SIG-M5 (cell line): ENCODE measurements at regions not wholly inside any gene's neighbourhood (a gene's known extent, or its start where the extent isn't known, plus 50 kb on each side); places are given as distances from the start of the nearest gene placed in this dataset.
"Not testable (repeated sequence)": the region's sequence is repeated elsewhere in the genome, so short reads cannot be mapped to it uniquely, and the experiment has no call there.

ENCODE experiments used
- DNase-seq: peaks from one replicate; lab custom pipeline; 2025; lab: John Stamatoyannopoulos, UW

DNA sequence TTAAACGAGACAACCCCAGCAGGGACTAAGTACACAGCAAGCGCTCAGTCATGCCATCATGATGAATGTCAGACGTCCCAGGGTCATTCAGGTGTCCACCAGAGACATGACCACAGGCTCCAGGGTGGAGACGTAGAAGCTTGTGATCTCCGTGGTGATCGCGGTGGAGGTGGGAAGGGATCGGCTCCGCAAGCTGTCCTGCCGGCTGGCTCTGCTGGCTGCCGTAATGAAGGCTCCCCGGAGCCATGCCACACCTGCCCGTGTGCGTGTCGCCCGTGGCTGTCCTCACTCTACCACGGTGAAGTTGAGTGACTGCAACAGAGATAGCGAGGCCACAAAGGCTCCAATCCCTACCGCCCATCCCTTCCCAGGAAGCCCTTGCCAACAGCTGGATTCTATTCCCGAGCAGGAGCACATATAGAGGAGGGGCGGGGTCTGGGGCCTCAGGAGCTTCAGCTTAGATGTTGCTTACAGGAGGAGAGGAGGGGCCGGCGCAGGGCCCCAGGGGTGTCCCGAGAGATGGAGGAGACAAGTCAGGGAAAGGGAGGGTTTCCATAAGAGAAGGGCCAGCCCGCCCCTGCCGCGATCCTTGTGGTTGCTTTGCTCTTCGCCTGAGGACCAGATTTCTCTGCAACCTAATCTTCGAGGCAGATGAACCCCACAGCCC, 332.6 kb upstream of the SFSWAP start:
- no peak for DNase-seq

DNA sequence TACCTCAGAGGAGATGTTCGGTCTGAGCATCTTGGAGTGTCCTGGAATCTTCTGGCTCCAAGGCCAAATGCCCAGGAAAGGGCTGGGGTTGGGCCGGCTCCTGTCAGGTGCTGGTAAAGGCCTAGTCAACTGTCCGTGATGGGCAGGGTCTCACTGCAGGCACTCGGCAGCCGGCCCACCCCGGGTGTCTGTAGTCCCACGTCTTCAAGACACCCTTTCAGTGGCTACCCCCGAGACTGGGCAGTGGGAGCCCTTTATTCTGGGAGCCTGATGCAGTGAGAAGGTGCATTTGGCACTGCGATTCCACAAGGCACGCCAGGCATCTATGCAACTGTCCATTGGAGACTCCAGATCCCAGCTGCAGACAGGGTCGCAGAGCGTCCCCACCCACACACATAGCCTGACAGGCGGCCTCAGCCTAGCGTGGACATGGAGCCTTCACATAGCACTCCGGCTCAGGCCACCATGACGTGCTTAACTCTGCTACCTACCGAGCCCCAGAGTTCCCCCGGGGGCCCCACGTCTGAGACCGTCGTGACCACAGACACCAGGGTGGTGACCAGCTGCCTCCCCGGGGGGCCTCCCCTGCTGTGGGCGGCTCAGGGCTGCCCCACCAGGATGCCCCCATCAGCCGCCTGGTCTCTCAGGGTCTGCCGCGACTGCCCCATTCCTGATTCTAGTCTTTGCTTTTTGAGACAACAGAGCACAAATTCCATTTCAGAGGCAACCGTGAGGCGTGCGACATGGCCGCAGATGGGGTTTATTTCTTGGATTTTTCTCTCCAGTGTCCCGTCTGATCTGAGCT, 331.8 kb upstream of the SFSWAP start:
- DNase-seq: no peak

DNA sequence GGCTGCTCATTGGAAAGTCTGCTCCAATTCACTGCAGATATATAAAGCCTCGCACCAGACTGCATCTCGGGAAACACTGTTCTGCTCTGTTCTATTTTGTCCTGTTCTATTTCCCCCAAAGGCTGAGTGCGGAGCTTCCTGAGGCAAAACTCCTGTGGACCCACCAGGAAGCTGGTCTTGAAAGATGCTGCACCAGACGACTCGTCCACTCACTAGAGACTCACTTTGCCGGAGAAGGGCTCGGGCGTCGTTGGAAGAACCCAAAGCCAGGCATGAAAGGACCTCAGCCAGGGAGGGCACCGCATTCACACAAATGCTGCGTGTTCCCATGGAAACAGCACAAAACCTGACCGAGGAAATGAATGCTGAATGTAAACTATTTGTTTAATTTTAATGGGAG, 331.2 kb upstream of the SFSWAP start:
- no peak for DNase-seq

DNA sequence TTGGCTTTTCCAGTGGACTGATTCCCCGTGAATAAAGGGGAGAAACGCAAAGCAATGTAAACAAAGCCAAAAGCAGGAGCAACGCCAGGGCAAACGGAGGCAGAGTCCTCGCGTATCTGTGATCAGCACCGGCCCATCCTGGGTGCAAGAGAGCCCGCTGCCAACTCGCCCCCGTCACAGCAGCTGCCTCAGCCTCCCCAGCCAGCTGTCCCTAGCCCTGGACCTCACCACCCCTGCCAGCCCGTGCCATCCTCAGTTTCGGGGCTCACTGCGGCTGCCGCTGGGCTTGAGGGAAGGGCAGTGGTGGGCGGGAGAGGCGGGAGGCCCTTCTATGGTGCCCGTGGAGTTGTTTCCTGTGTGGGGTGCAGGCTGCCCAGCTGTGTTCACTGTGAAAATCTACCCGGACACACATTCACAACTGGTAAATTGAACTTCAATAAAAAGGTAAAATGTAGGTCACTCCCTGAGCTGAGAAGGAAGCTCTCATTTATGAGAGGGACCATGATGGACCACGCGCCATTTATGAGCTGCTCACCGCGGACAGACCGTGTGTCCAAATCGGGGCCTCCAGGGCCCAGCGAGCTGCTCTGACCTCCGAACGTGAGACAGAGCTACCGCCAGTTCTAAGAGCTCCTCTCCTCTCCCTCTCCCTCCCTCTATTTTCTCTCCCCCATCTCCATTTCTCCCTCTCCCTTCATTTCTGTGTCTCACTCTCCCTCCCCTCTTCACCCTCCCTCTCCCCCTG, 330.5 kb upstream of the SFSWAP start:
- no peak for DNase-seq

DNA sequence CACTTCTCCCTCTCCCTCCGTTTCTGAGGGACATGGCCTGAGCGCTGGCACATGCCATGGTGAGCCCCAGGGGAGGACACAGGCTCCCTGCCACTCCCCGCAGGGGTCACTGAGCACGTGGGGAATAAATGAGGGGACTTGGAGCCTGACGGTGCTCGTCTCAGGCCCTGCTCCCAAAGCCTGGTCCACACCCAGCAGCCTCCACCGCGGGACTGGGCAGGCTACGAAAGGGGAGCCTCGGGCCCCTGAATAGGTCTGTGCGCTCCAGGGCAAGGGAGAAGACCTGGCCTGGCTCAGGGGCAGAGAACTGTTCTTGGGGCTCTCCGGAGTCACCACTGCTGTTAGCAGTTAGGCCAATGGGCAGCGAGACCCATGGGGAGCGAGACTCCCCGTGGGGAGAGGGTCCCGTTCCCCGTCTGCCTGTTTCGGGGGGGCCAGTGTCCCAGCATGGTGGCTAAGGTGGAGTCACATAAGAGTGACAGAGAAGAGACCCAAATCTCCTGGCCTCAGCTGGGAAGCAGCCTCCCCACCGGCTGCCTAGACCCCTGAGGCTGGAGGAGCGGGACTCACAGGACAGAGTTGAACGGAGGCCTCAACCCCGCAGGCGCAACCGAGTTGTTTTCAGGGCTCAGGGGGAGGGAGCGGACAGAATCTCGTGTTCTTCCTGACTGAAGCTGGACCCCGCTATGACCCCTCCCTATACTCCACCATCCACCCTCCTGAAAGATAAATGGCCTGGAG, 329.8 kb upstream of the SFSWAP start:
- no peak for DNase-seq

DNA sequence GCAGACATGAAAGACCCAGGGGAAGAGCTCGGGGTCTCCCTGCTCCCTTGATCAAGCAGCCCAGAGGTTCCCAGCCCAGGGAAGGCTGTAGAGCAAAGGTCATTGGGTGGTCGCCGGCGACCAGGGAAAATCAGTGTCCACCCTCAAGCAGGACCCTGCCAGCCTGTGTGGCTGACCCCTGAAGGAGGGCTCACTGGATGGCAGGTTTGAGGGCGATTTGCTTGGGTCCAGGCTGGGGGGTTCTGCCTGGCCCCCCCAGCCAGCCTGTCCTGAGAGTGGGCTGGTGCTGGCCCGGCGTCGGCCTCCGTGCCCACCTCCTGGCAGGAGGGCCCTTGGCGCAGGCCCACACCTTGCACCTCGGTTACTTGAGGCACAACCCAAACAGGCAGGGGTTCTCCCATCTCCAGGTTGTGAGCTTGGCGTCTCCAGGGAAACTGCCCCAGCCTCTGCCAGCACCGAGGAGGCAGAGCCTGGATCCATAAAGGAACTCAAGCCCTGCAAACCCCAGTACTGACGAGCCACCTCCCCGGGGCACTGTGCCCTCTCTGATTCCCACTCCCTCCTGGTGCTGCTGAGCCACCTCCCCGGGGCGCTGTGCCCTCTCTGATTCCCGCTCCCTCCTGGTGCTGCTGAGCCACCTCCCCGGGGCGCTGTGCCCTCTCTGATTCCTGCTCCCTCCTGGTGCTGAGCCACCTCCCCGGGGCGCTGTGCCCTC, 329.0 kb upstream of the SFSWAP start:
- DNase-seq: no peak

DNA sequence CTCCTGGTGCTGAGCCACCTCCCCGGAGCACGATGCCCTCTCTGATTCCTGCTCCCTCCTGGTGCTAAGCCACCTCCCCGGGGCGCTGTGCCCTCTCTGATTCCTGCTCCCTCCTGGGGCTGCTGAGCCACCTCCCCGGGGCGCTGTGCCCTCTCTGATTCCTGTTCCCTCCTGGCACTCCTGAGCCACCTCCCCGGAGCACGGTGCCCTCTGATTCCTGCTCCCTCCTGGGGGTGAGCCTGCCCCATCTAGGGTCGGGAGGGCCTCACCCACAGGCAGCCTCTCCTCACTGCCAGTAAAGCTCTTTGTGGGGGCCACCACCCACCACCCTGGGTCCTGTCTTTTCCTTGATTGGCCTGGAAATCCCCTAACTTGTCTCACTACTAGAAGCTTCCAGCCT, 327.6 kb upstream of the SFSWAP start:
- DNase-seq: no peak

DNA sequence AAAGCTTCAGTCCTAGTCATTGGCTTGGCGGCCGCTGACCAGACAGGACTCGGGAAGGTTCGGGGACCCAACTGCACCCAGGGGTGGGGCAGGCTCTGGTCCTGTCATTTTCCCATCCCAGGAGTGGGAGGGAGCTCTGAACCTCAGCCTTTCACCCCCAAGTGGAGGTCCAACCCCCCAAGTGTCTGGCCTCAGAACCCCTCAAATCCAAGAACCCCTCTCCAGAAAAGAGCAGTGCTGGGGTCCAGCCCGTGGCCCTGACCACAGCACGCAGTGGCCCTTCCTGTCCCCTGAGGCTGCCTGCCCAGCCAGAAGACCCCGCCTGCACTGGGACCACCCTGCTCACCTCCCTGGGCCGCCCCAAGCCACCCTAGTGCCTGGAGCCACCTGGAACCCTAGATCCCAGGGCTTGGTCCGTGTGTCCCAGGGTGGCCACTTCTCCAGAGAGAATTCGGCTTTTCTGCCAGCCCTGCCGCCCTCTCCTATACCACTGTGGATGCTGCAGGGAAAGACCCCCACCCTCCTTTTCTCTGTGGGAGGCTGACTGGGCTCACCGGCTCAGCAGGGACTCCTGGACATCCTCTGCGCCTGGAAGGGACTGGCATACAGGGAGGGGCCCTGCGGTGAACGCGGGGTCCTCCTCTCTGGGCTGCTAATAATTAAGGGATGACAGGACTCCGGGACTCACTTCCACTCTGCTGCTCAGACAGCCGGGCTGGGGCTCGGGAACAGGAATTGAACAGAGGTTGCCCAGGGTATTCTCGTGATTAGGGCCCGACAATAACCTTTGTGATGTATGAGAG, 326.9 kb upstream of the SFSWAP start:
- no peak for DNase-seq

DNA sequence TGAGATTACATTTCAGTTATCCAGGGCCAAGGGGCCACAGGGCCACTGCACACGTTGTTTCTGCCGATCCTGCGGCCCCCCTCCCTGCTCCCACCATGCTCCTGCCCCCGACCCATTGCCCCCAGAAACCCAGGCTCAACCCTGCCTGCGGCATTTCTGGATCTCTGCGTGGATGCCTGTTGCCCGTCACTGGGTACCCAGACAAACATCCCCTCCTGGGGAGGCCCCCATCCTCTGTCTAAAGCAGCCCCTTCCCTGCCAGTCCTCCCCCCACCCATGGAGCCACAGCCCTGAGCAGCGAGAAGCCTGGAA, 326.4 kb upstream of the SFSWAP start:
- no peak for DNase-seq

DNA sequence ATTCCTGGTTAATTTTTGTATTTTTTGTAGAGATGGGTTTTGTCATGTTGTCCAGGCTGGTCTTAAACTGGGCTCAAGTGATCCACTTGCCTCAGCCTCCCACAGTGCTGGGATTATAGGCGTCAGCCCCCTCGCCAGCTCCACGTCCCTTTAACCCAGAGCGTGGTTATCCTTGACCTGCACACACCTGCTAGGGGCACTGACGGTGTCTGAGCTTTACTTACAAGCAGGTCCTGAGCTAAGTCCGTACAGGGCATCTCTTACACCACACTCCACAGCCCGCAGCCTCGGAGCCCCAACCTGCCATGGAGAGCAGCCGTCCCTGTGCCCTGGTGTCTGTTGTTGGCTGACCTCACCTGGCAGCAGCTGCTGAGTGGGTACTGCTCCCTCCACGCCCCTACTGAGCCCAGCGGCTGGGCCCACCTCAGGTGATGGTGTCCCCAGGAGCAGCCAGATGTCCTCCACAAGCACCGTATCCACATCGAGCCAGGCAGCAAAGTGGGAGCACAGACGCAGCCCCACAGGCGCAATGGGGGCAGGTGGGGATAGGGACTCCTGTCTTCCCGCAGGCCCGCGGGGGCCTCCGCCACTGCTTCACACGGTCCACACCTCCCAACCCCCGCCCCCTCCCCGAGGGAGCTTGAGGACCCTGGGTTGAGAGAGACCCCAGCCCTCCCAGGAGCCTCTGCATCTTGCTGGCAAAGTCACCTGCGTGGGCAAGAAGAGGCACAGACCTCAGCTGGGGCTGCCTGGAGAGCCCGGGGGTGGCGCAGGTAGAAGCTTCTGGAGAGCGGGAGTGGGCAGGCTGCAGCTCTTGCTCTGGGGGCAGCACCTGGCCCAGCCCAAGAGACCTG, 325.4 kb upstream of the SFSWAP start:
- no peak for DNase-seq

DNA sequence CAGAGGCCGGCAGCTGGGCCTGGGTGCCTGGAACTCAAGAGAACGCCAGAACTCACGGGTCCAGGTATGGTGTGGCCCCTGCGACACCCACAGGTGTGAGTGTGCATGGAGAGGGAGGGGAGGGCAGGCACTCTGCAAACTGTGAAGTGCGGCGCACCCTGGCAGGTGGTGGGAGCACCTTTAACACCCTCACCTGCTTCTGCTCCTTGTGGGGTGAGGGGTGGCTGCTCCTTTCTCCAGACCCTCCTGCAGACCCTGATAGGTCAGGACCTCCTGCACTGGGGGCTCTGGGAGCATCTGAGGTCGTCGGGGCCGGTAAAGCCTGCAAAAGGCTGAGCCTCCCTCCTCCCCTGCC, 324.7 kb upstream of the SFSWAP start:
- DNase-seq: no peak

DNA sequence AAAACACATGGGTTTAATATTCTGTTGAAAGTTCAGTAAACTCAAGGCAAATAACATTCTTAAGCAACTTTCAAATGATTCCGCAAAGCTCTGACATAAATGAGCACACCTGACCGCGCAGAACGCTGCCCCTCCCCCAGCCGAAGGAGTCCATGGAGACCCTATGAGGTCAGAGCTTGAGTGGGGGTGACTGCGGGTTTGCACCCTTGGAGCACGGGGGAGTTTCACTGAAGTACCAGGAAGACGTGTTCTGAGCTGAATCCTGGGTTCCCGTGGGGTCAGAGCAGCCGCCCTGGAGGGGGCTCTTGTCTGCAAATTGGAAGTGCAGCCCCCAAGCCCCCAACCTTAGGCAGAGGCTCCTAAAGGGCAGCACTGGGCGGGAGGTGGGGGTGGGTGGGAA, 324.1 kb upstream of the SFSWAP start:
- no peak for DNase-seq

DNA sequence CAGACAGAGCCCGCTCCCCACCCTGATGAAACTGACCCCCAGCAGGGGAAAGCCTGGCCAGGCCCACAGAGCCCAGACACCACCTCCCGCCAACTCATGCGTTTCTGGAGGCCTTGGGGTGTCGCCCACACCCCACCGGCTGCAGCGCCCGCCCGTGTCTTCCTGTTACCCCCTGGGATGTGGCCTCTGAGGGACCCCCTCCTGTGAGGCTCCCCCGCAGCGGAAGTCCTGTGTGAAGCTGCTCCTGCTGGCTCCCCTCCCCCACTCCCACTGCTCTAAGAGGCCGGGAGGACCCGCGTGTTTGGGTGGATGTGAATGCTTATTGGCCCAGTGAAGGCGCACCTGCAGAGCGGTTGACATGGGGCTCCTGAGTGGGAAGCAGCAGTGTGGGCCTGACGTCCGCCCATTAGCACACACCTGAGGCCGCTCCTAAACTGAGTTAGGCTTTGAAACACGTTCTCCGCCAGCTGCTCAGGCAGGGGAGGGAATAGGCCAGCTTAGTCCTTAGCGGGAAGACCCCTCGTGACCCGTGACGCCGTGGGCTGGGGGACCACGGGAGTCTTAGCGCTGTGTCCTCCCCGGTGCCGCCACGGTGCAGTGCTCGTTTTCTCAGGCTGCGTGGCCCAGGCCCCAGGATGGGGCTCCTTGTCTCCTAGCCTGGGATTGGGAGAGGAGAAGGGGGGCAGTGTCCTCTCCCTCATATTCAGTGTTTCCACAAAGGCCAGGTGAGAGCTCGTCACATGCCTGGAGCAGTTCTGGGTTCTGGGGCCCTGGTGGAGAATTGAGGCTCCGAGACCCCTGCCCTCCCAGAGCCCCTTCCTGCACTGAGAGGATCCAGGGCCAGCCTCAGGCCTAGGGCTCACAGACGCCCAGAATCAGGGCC, 323.4 kb upstream of the SFSWAP start:
- no peak for DNase-seq

DNA sequence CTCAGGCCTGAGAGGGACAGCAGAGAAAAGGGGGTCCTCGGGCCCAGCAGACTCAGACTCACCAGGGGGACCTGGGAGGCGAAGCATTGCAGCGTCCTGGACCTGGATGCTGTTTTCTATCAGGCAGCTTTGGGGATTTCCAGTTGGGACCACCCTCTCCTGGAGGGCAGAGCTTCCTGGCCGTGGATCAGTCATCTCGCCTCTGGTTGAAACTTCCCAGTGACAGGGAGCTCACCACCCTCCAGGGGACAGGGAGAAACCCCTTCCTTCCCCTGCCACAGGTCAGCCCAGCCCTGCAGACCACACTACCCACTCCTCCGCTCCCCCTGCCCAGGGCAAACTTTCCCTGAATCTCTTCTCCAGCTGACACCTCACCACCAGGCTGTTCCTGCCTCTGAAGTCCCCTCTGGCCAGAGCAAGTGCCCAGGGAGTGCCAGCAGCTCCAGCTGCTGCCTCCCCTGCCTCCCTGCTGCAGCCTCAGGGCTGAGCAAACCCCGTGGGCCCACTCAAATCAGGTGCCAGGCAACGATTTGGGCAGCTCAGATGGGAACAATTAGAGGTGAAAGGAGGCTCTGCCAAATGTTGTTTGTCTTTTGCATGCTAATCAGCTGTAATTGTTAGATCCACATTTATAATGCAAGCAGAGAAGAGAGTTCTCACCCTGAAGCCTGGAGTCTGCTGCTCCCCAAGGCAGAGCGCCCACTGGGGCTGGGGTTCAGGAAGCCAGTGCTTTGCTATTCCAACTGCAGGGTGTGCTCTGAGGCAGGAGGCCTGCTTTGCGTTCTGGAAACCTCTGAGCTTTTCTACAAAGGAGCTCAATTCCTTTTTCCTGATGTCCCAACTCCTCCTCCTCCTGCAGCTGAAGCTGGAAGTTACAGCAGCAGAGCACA, 322.5 kb upstream of the SFSWAP start:
- DNase-seq: not testable (repeated sequence)

DNA sequence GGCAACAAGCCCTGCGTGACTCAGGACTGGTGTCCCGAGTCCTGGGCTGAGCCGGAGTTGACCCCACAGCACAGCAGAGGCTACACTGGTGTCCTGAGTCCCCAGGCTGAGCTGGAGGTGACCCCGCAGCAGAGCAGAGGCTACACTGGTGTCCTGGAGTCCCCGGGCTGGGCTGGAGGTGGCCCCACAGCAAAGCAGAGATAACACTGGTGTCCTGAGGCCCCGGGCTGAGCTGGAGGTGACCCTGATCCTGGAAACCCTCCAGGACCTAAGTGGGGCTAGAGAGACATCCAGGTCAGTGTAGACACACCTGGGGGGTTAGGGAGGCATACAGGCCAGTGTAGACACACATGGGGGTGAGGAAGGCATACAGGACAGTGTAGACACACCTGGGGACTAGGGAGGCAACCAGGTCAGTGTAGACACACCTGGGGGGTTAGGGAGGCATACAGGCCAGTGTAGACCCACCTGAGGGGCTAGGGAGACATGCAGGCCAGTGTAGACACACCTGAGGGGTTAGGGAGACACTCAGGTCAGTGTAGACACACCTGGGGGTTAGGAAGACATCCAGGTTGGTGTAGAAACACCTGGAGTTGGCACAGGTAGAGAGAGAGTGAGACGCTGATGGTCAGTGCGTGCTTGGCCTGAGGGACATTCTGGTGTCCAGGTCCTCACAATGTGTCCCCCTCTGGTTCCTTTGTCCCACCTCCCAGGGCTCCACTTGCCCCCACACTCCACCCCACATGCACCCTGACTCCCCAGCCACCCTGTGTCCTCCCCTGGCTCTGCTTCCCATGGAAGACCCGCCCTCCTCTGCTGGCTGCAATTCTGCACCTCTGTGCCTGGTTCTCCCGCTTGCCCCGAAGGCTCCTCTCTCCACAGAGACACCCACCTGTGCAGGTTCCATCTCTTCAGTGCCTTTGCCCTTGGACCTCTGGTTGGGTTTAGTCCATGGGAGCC, 321.6 kb upstream of the SFSWAP start:
- DNase-seq: no peak

DNA sequence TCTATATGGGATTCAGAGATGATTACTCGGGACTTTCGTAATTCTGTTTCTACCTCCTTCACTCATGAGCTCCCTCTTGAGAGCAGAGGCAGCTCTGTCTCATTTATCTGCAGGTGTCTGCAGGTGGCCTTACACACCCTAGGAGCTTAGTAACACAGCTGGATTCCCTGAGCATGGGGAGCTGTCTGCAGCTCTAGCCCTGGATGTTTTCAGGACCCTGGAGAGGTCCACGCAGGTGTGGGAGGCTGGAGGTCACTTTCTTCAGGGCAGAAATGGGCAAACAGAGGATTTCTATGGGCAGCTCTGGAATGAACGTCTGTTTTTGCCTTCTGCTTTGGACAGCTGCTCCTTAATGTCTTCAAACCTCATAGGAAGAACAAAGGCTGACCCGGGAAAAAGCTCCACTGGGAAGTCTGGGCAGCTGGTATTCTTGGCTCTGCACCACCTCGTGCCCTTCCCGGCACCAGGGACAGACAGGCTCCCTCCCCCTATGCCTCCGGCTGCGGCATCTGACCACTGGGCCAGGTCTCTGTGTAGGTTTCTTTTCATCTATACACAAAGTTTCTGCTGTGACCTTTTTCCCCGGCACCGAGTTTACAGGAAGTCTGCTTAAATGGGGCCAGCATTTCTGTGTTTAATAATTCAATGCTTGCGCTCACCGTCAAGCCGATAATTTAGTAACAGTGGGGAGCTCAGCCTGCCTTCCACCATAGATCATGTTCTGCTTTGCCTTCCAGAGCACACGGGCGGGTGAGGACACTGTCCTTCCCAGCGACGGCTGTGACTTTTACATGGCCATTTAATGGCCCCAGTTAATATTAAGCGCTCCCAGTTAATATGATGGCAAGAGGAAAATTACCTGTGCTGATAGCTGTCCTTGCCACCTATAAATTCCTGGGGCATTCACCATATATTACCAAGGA, 320.2 kb upstream of the SFSWAP start:
- no peak for DNase-seq
